Thyroid gland (tissue), 4 donors: ENCODE measurements at regions not wholly inside any gene's neighbourhood (a gene's known extent, or its start where the extent isn't known, plus 50 kb on each side); places are given as distances from the start of the nearest gene placed in this dataset.

Source experiments
- DNase-seq, 2 donors: peaks; one replicate each; pipeline ENCODE4 v3.0.0-alpha.2; 2019
- H3K27ac ChIP-seq, 3 donors: fragments of 200-600 bp; sonication (generic); 1 replicate in 2 of 3; 2 replicates in 1 of 3; pipeline ENCODE4 v1.5.1; 2016 to 2019; ENCODE audit warnings: mild to moderate bottlenecking in 1 of 3, moderate library complexity in 1 of 3
- H3K27me3 ChIP-seq: fragments of 200-600 bp; sonication (generic); one replicate; pipeline ENCODE4 v1.5.1; 2019
- H3K36me3 ChIP-seq, 2 donors: fragments of 200-600 bp; sonication (generic); one replicate each; pipeline ENCODE4 v1.5.1; 2016 to 2019
- H3K4me1 ChIP-seq, 2 donors: fragments of 200-600 bp; sonication (generic); one replicate each; pipeline ENCODE4 v1.5.1; 2017 to 2019
- H3K4me3 ChIP-seq, 3 donors: fragments of 200-600 bp; sonication (generic); replicated peaks in 1 of 3; 1 replicate in 2 of 3; 2 replicates in 1 of 3; pipeline ENCODE4 v1.5.1; 2016; ENCODE audit warnings: mild to moderate bottlenecking in 1 of 3
- H3K9me3 ChIP-seq: fragments of 200-600 bp; sonication (generic); one replicate; pipeline ENCODE4 v1.5.1; 2017
- POLR2A ChIP-seq, 2 donors: fragments of 450-650 bp; IDR thresholded peaks; one replicate each; pipeline ENCODE4 v1.6.1; 2017; ENCODE audit warnings: antibody characterized with exemption in 2 of 2, mild to moderate bottlenecking in 2 of 2, moderate library complexity in 1 of 2
- WGBS, 2 donors: methylation state at CpG; one replicate each; pipeline ENCODE4 v1.1.5; 2017; 5-methylcytosine and 5-hydroxymethylcytosine counted together
- intact Hi-C: fragments of 100-400 bp; cut with DNase I; formaldehyde crosslinking; loops from one replicate; pipeline ENCODE4 v1.15.1; 2023
- TF ChIP-seq, protein P1 (sequence below), 6 experiments: fragments of 200-600 bp in 3 of 6; fragments of 450-650 bp in 3 of 6; sonication (generic) in 3 of 6; IDR thresholded peaks; one replicate each; pipeline ENCODE4 v1.5.1; 2016 to 2019; ENCODE audit warnings: antibody characterized with exemption in 6 of 6, mild to moderate bottlenecking in 2 of 6, inconsistent platforms in 1 of 6, moderate library complexity in 1 of 6

DNA sequence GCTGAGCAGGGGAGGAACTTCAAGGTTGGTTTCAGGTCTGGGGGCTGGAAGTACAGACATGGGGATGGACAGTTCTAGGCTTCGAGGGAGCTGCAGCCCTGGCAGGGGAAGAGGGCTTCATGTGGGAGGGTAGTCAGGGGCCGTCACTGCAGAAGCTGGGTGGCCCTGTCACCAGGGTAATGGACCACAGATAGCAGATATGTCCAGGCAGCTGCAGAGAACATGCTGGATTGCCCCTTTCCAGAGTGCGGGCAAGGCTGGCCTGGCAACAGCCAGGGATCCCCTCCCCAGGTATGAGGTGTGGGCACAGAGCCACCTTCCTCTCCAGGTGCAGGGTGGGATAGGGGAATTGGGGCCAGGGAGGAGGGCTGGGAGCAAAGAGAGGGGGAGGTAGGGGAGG is 206.5 kb downstream of the GADD45G start:
- Histone ChIP-seq H3K4me3 (no peak overlapping the region), H3K4me1 (peaks cover 7 to 11% of the 10 kb centered on the region in 2 donors), H3K9me3 (no peaks in the 10 kb centered on the region), H3K36me3 (no peaks in the 10 kb centered on the region), H3K27ac (no peak overlapping the region), H3K27me3 (no peaks in the 10 kb centered on the region)
- intact Hi-C loops: no loop called here
- WGBS, 2 donors: 84 to 88% methylated on average over 3 of the region's 3 CpGs
- DNase-seq: no peak
- TF ChIP-seq POLR2A (IDR thresholded peaks at IDR 0.05): no peak
- TF ChIP-seq, protein P1, sequence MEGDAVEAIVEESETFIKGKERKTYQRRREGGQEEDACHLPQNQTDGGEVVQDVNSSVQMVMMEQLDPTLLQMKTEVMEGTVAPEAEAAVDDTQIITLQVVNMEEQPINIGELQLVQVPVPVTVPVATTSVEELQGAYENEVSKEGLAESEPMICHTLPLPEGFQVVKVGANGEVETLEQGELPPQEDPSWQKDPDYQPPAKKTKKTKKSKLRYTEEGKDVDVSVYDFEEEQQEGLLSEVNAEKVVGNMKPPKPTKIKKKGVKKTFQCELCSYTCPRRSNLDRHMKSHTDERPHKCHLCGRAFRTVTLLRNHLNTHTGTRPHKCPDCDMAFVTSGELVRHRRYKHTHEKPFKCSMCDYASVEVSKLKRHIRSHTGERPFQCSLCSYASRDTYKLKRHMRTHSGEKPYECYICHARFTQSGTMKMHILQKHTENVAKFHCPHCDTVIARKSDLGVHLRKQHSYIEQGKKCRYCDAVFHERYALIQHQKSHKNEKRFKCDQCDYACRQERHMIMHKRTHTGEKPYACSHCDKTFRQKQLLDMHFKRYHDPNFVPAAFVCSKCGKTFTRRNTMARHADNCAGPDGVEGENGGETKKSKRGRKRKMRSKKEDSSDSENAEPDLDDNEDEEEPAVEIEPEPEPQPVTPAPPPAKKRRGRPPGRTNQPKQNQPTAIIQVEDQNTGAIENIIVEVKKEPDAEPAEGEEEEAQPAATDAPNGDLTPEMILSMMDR (IDR thresholded peaks at IDR 0.05): no peak

DNA sequence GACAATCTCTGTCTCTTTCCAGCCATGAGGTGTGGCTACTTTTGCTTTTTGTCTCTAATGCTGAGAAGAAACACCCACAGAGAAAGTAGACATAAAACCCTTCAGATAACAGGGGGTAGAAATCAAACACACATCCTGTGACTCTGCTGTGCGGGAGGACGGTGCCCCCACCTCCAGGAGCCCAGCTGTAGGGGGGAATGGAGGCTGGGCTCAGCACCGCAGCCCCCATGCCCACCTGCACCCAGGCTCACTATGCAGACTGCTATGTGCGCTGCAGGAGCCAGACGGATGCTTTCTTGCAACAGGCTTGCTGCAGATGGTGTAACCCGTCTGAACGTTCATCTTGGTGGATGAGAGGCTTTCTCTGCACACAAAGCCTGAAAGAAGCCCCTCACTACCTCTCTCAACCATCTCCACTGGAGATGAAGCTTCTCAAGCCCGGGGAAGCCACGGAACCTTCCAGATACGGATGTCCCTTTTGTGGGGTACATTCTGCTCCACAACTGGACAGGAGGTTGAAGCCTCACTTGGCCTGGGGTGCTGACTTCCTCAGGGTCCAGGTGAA is 207.2 kb downstream of the GADD45G start:
- TF ChIP-seq, protein P1 (IDR thresholded peaks at IDR 0.05): no peak
- no peak for TF ChIP-seq POLR2A (IDR thresholded peaks at IDR 0.05)
- Histone ChIP-seq H3K36me3 (no peaks in the 10 kb centered on the region), H3K4me1 (peaks cover 7 to 11% of the 10 kb centered on the region in 2 donors), H3K9me3 (no peaks in the 10 kb centered on the region), H3K27ac (no peak overlapping the region), H3K27me3 (no peaks in the 10 kb centered on the region), H3K4me3 (no peak overlapping the region)
- DNase-seq: no peak
- intact Hi-C loops: no loop called here
- 94 to 97% methylated on average over 8 to 9 of the region's 10 CpGs for WGBS, 2 donors

DNA sequence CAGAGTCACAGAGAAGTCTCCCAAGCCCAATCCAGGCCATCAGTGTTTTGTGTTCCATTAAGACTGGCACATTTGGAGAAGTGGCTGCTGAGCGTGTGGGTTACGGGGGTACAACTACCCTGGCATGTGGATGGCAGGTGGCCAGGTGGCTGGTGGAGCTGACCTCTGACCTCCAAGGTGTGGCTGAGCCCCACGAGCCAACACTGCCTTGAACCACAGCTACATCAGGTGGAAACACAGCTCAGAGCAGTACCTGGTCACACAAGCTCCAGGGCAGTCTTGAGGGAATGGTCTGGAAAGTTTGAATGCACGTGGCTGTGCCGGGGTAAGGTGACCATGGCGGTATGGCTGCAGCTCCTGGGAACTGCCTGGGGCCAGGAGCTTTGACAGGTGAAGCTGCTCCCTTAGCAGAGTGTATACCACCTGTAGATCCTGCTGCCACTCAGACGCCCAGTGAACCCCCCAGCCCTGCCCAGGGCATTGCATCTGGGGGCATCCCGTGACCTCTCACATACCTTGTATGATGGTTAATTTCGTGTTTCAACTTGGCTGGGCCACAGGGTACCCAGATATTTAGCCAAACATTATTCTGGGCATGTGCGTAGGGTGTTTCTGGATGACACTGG is 207.9 kb downstream of the GADD45G start:
- TF ChIP-seq, protein P1 (IDR thresholded peaks at IDR 0.05): no peak
- no peak for TF ChIP-seq POLR2A (IDR thresholded peaks at IDR 0.05)
- DNase-seq: no peak
- intact Hi-C loops: no loop called here
- WGBS, 2 donors: 98 to 99% methylated on average over 5 to 10 of the region's 10 CpGs
- no peaks in the 10 kb centered on the region for H3K36me3 ChIP-seq
- peaks cover 7 to 11% of the 10 kb centered on the region in 2 donors for H3K4me1 ChIP-seq
- no peaks in the 10 kb centered on the region for H3K9me3 ChIP-seq
- H3K27ac ChIP-seq: no peak overlapping the region
- H3K27me3 ChIP-seq: no peaks in the 10 kb centered on the region
- H3K4me3 ChIP-seq: no peak overlapping the region

DNA sequence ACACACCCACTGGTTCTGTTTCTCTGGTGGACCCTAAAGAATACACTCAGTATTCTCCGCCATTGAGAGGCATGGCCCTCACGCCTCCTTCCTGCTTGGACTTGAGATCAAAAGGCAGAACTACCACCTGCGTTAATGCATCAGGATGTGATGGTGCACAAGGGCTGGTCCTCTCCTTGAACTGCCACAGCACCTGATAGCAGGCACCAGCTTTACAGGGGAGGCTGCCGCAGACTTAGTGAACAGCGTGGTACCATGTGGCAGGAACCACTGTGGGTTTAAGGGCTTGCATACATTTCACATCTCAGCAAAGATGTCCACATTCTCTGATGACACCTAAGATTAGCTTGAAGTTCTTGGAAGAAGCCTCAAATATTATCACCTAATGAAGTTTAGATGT is 208.7 kb downstream of the GADD45G start:
- DNase-seq: no peak
- Histone ChIP-seq H3K27ac (no peak overlapping the region), H3K4me1 (peaks cover 7 to 11% of the 10 kb centered on the region in 2 donors), H3K27me3 (no peaks in the 10 kb centered on the region), H3K36me3 (no peaks in the 10 kb centered on the region), H3K9me3 (no peaks in the 10 kb centered on the region), H3K4me3 (no peak overlapping the region)
- intact Hi-C loops: no loop called here
- TF ChIP-seq, protein P1 (IDR thresholded peaks at IDR 0.05): no peak
- no peak for TF ChIP-seq POLR2A (IDR thresholded peaks at IDR 0.05)
- WGBS, 2 donors: 89 to 92% methylated on average over 5 of the region's 5 CpGs

DNA sequence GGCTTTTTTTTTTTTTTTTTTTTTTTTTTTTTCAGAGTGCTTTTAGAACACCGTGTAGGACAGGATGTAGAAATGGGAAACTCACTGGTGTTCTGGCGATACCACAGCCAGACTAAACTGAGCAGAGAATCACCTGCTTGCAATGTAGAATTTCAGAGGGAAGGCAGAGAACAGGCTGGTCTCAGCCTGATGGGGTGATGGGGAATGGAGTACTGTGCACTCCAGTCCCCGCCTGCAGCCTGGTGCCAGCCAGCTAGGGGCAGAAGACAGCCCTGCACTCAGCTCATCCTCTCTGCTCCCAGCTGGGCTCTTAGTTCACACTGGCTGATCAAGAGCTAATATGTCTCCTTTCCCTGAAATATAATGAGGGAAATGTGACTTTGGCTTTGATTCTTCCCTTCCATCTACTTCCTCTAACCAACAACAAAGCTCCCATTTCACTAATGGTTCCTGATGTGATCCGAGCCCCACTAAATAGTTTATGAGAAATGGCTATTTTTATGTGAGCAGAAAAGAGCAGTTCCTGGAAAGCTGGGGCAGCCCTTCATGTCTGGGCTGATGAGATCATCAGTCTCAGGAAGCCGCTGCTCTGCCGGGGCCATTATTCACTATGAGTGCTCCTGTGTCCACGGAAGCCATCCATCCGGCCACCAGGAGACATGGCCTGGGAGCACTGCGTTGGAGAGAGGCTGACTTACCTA is 209.7 kb downstream of the GADD45G start:
- Histone ChIP-seq H3K9me3 (no peaks in the 10 kb centered on the region), H3K4me3 (no peak overlapping the region), H3K27me3 (no peaks in the 10 kb centered on the region), H3K27ac (no peak overlapping the region), H3K4me1 (peaks cover 7 to 11% of the 10 kb centered on the region in 2 donors), H3K36me3 (no peaks in the 10 kb centered on the region)
- 63 to 67% methylated on average over 9 of the region's 9 CpGs for WGBS, 2 donors
- intact Hi-C loops: no loop called here
- DNase-seq: no peak
- TF ChIP-seq, protein P1 (IDR thresholded peaks at IDR 0.05): no peak
- TF ChIP-seq POLR2A (IDR thresholded peaks at IDR 0.05): no peak
